A549 (cell line): ENCODE measurements at regions not wholly inside any gene's neighbourhood (a gene's known extent, or its start where the extent isn't known, plus 50 kb on each side); places are given as distances from the start of the nearest gene placed in this dataset.

ENCODE experiments used
- CEBPB ChIP-seq, 2 experiments: fragments of >200 bp in 1 of 2; sonication (Bioruptor Twin) in 1 of 2; formaldehyde crosslinking in 1 of 2; IDR thresholded peaks; 2 replicates each; pipeline ENCODE4 v1.6.1; 2012 to 2016
- RAD21 ChIP-seq, 2 experiments: fragments of >200 bp in 1 of 2; sonication (Bioruptor Twin) in 1 of 2; formaldehyde crosslinking in 1 of 2; IDR thresholded peaks in 1 of 2; conservative IDR thresholded peaks in 1 of 2; 2 replicates in 1 of 2; 3 replicates in 1 of 2; pipeline ENCODE4 v1.6.1; 2012 to 2018; ENCODE audit warnings: inconsistent platforms in 1 of 2
- RCOR1 ChIP-seq: fragments of 150-350 bp; IDR thresholded peaks from 2 replicates; pipeline ENCODE4 v1.6.1; 2014; ENCODE audit warnings: antibody characterized with exemption, low read length, low read depth
- RFX5 ChIP-seq: fragments of 450-650 bp; IDR thresholded peaks from 2 replicates; pipeline ENCODE4 v1.7.1; 2014; ENCODE audit warnings: antibody characterized with exemption, mild to moderate bottlenecking, moderate library complexity
- TF ChIP-seq, protein P1 (sequence below): fragments of >200 bp; sonication (Bioruptor Twin); formaldehyde crosslinking; IDR thresholded peaks from 3 replicates; pipeline ENCODE4 v1.5.1; 2016

DNA sequence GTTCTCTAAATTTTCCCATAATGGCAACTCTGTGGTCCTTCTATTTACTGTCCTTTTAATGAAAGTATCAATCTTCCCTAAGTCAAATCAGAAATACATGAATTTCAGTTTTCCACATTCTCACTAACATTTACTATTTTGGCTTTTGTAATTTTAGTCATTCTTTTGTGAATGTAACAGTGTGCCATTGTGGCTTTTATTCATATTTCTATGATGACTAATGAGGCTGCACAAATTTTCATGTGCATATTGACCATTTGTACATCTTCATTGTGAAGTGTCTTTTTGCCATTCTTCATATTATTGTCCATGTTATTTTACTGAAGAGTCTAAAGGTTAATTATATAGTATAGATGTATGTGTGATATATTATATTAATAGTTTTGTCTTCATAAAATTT lies 431.0 kb upstream of the BRINP3 start:
- TF ChIP-seq CEBPB (IDR thresholded peaks at IDR 0.05) = no peak
- TF ChIP-seq, protein P1, sequence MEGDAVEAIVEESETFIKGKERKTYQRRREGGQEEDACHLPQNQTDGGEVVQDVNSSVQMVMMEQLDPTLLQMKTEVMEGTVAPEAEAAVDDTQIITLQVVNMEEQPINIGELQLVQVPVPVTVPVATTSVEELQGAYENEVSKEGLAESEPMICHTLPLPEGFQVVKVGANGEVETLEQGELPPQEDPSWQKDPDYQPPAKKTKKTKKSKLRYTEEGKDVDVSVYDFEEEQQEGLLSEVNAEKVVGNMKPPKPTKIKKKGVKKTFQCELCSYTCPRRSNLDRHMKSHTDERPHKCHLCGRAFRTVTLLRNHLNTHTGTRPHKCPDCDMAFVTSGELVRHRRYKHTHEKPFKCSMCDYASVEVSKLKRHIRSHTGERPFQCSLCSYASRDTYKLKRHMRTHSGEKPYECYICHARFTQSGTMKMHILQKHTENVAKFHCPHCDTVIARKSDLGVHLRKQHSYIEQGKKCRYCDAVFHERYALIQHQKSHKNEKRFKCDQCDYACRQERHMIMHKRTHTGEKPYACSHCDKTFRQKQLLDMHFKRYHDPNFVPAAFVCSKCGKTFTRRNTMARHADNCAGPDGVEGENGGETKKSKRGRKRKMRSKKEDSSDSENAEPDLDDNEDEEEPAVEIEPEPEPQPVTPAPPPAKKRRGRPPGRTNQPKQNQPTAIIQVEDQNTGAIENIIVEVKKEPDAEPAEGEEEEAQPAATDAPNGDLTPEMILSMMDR = no peak
- TF ChIP-seq RCOR1 = no peak
- TF ChIP-seq RAD21 (conservative IDR thresholded peaks at IDR 0.05 in 1 of 2, IDR thresholded peaks at IDR 0.05 in 1 of 2) = no peak
- TF ChIP-seq RFX5 = no peak
